SK-N-SH (cell line): ENCODE measurements at regions not wholly inside any gene's neighbourhood (a gene's known extent, or its start where the extent isn't known, plus 50 kb on each side); places are given as distances from the start of the nearest gene placed in this dataset.

ENCODE experiments used
- CTCF ChIA-PET: fragments of 300-600, 350-600 bp; formaldehyde crosslinking; extraction: SDS; loops from one replicate; lab custom pipeline; 2021; lab: Yijun Ruan, JAX
- POLR2A ChIA-PET: fragments of 350-600 bp; sonication (Branson Sonifier 250); formaldehyde crosslinking; extraction: SDS; loops from one replicate; lab custom pipeline; 2020; ENCODE audit warnings: antibody characterized with exemption, inconsistent platforms; lab: Yijun Ruan, JAX
- DNase-seq: peaks from one replicate; pipeline ENCODE4 v3.0.0; 2012
- H2AFZ ChIP-seq: fragments of 200-600 bp; sonication (generic); 2 replicates; pipeline ENCODE4 v1.8.1; 2016; ENCODE audit warnings: antibody characterized with exemption, mild to moderate bottlenecking, low read depth
- H3F3A ChIP-seq: fragments of 200-600 bp; sonication (generic); replicated peaks from 2 replicates; pipeline ENCODE3; 2016; ENCODE audit warnings: antibody characterized with exemption, mild to moderate bottlenecking; ENCODE audit not compliant: insufficient read depth
- H3K27ac ChIP-seq, 2 experiments: fragments of 200-500 bp in 1 of 2; fragments of 200-600 bp in 1 of 2; sonication (Bioruptor generic) in 1 of 2; sonication (generic), shearing (Covaris generic) in 1 of 2; 2 replicates each; pipeline versions ENCODE4 v1.5.1 to v1.6.1; 2014 to 2016; ENCODE audit warnings: low read depth in 2 of 2, inconsistent platforms in 1 of 2, low read length in 1 of 2, mild to moderate bottlenecking in 1 of 2, mixed read lengths in 1 of 2
- H3K27me3 ChIP-seq: fragments of 200-600 bp; sonication (generic), shearing (Covaris generic); 2 replicates; pipeline ENCODE4 v1.6.1; 2016; ENCODE audit warnings: mixed run types; ENCODE audit not compliant: insufficient read depth
- H3K36me3 ChIP-seq, 2 experiments: fragments of 200-500 bp in 1 of 2; fragments of 200-600 bp in 1 of 2; sonication (Bioruptor generic) in 1 of 2; sonication (generic) in 1 of 2; replicated peaks in 1 of 2; 2 replicates each; pipeline versions ENCODE3 to v1.5.1; 2014 to 2016; ENCODE audit warnings: low read length in 1 of 2, mild to moderate bottlenecking in 1 of 2; ENCODE audit not compliant: insufficient read depth in 2 of 2, control insufficient read depth in 1 of 2
- H3K4me1 ChIP-seq, 2 experiments: fragments of 200-500 bp in 1 of 2; fragments of 200-600 bp in 1 of 2; sonication (Bioruptor generic) in 1 of 2; sonication (generic), shearing (Covaris generic) in 1 of 2; 2 replicates each; pipeline versions ENCODE4 v1.5.1 to v1.6.1; 2014 to 2016; ENCODE audit warnings: low read depth in 1 of 2, low read length in 1 of 2, mixed run types in 1 of 2; ENCODE audit not compliant: insufficient read depth in 2 of 2, control insufficient read depth in 1 of 2
- H3K4me2 ChIP-seq: fragments of 200-600 bp; sonication (generic), shearing (Covaris generic); 2 replicates; pipeline ENCODE4 v1.6.1; 2017; ENCODE audit warnings: mixed run types
- H3K4me3 ChIP-seq, 2 experiments: fragments of 200-500 bp in 1 of 2; fragments of 200-600 bp in 1 of 2; sonication (Bioruptor generic) in 1 of 2; sonication (generic), shearing (Covaris generic) in 1 of 2; 2 replicates each; pipeline versions ENCODE4 v1.5.1 to v1.8.1; 2014 to 2016; ENCODE audit warnings: low read depth in 2 of 2, inconsistent platforms in 1 of 2, low read length in 1 of 2, mild to moderate bottlenecking in 1 of 2, mixed read lengths in 1 of 2, moderate library complexity in 1 of 2
- H3K79me2 ChIP-seq: fragments of 200-600 bp; sonication (generic); 2 replicates; pipeline ENCODE4 v1.8.1; 2017; ENCODE audit warnings: mild to moderate bottlenecking; ENCODE audit not compliant: insufficient read depth
- H3K9ac ChIP-seq: fragments of 200-600 bp; sonication (generic); 2 replicates; pipeline ENCODE4 v1.6.1; 2017; ENCODE audit warnings: mixed run types
- H3K9me2 ChIP-seq: fragments of 200-600 bp; sonication (generic); 2 replicates; pipeline ENCODE4 v1.6.1; 2017; ENCODE audit warnings: mixed run types
- H3K9me3 ChIP-seq: fragments of 200-600 bp; sonication (generic); 2 replicates; pipeline ENCODE4 v1.6.1; 2017; ENCODE audit warnings: mixed run types, mild to moderate bottlenecking, moderate library complexity
- H4K20me1 ChIP-seq: fragments of 200-600 bp; sonication (generic); 2 replicates; pipeline ENCODE4 v1.6.1; 2017; ENCODE audit warnings: mild to moderate bottlenecking, mixed run types; ENCODE audit not compliant: insufficient read depth
- CHD2 ChIP-seq: fragments of 150-350 bp; IDR thresholded peaks from 2 replicates; pipeline ENCODE4 v1.6.1; 2018; ENCODE audit warnings: low read length; ENCODE audit not compliant: partially characterized antibody
- ELF1 ChIP-seq: IDR thresholded peaks from 2 replicates; pipeline ENCODE4 v1.4.0; 2012
- EP300 ChIP-seq, 2 experiments: IDR thresholded peaks; 2 replicates each; pipeline versions ENCODE4 v1.4.0 to v1.6.1; 2012; ENCODE audit warnings: borderline replicate concordance in 1 of 2, low read depth in 1 of 2, low read length in 1 of 2
- FOXJ3 ChIP-seq: sonication (generic); formaldehyde crosslinking; IDR thresholded peaks from 2 replicates; pipeline ENCODE4 v1.5.1; 2020; ENCODE audit warnings: mild to moderate bottlenecking, missing genetic modification reagents
- FOXM1 ChIP-seq: IDR thresholded peaks from 2 replicates; pipeline ENCODE4 v1.4.0; 2012; ENCODE audit warnings: low read depth, mild to moderate bottlenecking
- GABPA ChIP-seq: IDR thresholded peaks from 2 replicates; pipeline ENCODE4 v1.4.0; 2012; ENCODE audit warnings: low read depth, mild to moderate bottlenecking
- GATA2 ChIP-seq: sonication (generic); formaldehyde crosslinking; IDR thresholded peaks from 2 replicates; pipeline ENCODE4 v1.5.0; 2020; ENCODE audit warnings: mild to moderate bottlenecking, missing genetic modification reagents
- IRF3 ChIP-seq: fragments of 150-350 bp; IDR thresholded peaks from 2 replicates; pipeline ENCODE4 v1.6.1; 2016; ENCODE audit warnings: mild to moderate bottlenecking, low read depth, low read length
- JUND ChIP-seq: IDR thresholded peaks from 2 replicates; pipeline ENCODE4 v1.4.0; 2012
- MEF2A ChIP-seq: IDR thresholded peaks from 2 replicates; pipeline ENCODE4 v1.4.0; 2012; ENCODE audit warnings: low read depth, borderline replicate concordance
- MXI1 ChIP-seq: IDR thresholded peaks from 2 replicates; pipeline ENCODE4 v1.6.1; 2012; ENCODE audit warnings: mild to moderate bottlenecking, low read depth, low read length, improper control_type of control experiment
- NRF1 ChIP-seq: IDR thresholded peaks from 2 replicates; pipeline ENCODE4 v1.6.1; 2012; ENCODE audit warnings: low read depth, mild to moderate bottlenecking, low read length
- PBX3 ChIP-seq: IDR thresholded peaks from 2 replicates; pipeline ENCODE4; 2012
- POLR2AphosphoS5 ChIP-seq: IDR thresholded peaks from 2 replicates; pipeline ENCODE4 v1.6.1; 2012; ENCODE audit warnings: low read depth, low read length
- RAD21 ChIP-seq: IDR thresholded peaks from 2 replicates; pipeline ENCODE4 v1.6.1; 2012; ENCODE audit warnings: mild to moderate bottlenecking, low read length
- REST ChIP-seq: IDR thresholded peaks from 2 replicates; pipeline ENCODE4 v1.6.1; 2012; ENCODE audit warnings: mild to moderate bottlenecking, low read depth, low read length, moderate library complexity
- SIN3A ChIP-seq: IDR thresholded peaks from 2 replicates; pipeline ENCODE4 v1.6.1; 2012; ENCODE audit warnings: low read depth, mild to moderate bottlenecking, low read length, moderate library complexity, borderline replicate concordance
- TAF1 ChIP-seq: IDR thresholded peaks from 2 replicates; pipeline ENCODE4 v1.6.1; 2012; ENCODE audit warnings: low read depth, mild to moderate bottlenecking, low read length, moderate library complexity, borderline replicate concordance
- TEAD4 ChIP-seq: IDR thresholded peaks from 2 replicates; pipeline ENCODE4 v1.4.0; 2012; ENCODE audit warnings: mild to moderate bottlenecking, borderline replicate concordance; ENCODE audit not compliant: insufficient read depth
- USF1 ChIP-seq: IDR thresholded peaks from 2 replicates; pipeline ENCODE4 v1.4.0; 2012; ENCODE audit warnings: low read depth, borderline replicate concordance
- YY1 ChIP-seq: IDR thresholded peaks from 2 replicates; pipeline ENCODE4 v1.4.0; 2012; ENCODE audit warnings: low read depth, mild to moderate bottlenecking
- ZBTB33 ChIP-seq: IDR thresholded peaks from 2 replicates; pipeline ENCODE4 v1.4.0; 2012; ENCODE audit warnings: low read depth, borderline replicate concordance
- WGBS: methylation state at CpG from one replicate; pipeline ENCODE4 v1.1.6; 2017; ENCODE audit warnings: low lambda C conversion rate; 5-methylcytosine and 5-hydroxymethylcytosine counted together

GRCh38 chr12:23127701-23128100 is 502.7 kb downstream of the ETNK1 start:
- Histone ChIP-seq H3K27ac (no peak overlapping the region), H3K27me3 (no peaks in the 10 kb centered on the region), H4K20me1 (no peaks in the 10 kb centered on the region), H2AFZ (no peak overlapping the region), H3F3A (no peaks in the 10 kb centered on the region), H3K9me2 (no peaks in the 10 kb centered on the region), H3K79me2 (no peaks in the 10 kb centered on the region), H3K4me3 (no peak overlapping the region), H3K4me1 (no peaks in the 10 kb centered on the region; a peak in 1 of 4 replicates), H3K9ac (no peak overlapping the region), H3K36me3 (no peaks in the 10 kb centered on the region), H3K4me2 (no peak overlapping the region), H3K9me3 (no peaks in the 10 kb centered on the region)
- ChIA-PET CTCF (no interaction called here), POLR2A (no interaction called here)
- 36% methylated on average over 3 of the region's 3 CpGs for WGBS
- DNase-seq, result no peak
- TF ChIP-seq MEF2A (no peak), SIN3A (no peak), TAF1 (no peak), EP300 (IDR thresholded peaks at IDR 0.05; ENCODE audit: borderline replicate concordance in 1 of 2, low read depth in 1 of 2, low read length in 1 of 2) (no peak), PBX3 (no peak), ELF1 (no peak), TEAD4 (no peak), USF1 (no peak), ZBTB33 (no peak), CHD2 (no peak), GABPA (no peak), FOXJ3 (CRISPR knock-in tag) (no peak), RAD21 (no peak), POLR2AphosphoS5 (no peak), MXI1 (no peak), NRF1 (no peak)

- Histone ChIP-seq H3K36me3 (no peaks in the 10 kb centered on the region), H3K9me3 (no peaks in the 10 kb centered on the region), H3K9me2 (no peaks in the 10 kb centered on the region), H2AFZ (no peak overlapping the region), H3K79me2 (no peaks in the 10 kb centered on the region), H3K27me3 (no peaks in the 10 kb centered on the region), H3K4me2 (no peak overlapping the region), H3K4me3 (no peak overlapping the region), H4K20me1 (no peaks in the 10 kb centered on the region), H3K4me1 (no peaks in the 10 kb centered on the region; a peak in 1 of 4 replicates), H3K27ac (no peak overlapping the region), H3F3A (no peaks in the 10 kb centered on the region), H3K9ac (no peak overlapping the region)
- no peak for DNase-seq
- WGBS, result 52% methylated on average over 2 of the region's 2 CpGs
- CTCF ChIA-PET, result interaction anchor here (0.9 to 1.0 kb wide), 2 partner anchors 12 to 24 kb away, joined by 3 read pairs; no protein-coding TSS in a partner anchor
- POLR2A ChIA-PET, result no interaction called here
- TF ChIP-seq YY1 (no peak), GATA2 (CRISPR knock-in tag) (no peak), JUND (no peak), POLR2AphosphoS5 (no peak), FOXM1 (no peak), TAF1 (no peak), TEAD4 (no peak), MEF2A (no peak), REST (no peak), IRF3 (no peak)
Measured at GRCh38 chr12:23128462-23128861, 503.5 kb downstream of the ETNK1 start.
